ENCODE measurements at regions not wholly inside any gene's neighbourhood (a gene's known extent, or its start where the extent isn't known, plus 50 kb on each side); places are given as distances from the start of the nearest gene placed in this dataset.

DNA sequence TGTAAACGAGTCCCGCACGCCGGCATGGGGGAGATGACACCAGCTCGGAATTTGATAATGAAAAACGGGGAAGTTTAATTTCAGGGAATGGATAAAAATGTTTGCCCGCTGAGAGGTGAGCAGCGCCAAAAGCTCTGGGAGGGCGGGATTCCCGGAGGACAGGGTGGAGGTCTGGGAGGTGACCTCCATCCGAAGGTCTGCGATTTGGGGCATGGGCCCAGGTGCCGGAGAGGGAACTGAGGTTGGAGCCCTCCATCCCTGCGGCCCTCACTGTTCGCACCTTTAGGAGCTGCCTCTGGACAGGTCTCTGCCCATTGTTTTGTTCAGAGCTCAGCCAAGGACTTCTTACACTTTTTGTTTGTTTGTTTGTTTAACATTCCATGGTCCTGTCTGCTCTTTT lies 129.8 kb downstream of the URI1 start:
- TF ChIP-seq, protein P1, sequence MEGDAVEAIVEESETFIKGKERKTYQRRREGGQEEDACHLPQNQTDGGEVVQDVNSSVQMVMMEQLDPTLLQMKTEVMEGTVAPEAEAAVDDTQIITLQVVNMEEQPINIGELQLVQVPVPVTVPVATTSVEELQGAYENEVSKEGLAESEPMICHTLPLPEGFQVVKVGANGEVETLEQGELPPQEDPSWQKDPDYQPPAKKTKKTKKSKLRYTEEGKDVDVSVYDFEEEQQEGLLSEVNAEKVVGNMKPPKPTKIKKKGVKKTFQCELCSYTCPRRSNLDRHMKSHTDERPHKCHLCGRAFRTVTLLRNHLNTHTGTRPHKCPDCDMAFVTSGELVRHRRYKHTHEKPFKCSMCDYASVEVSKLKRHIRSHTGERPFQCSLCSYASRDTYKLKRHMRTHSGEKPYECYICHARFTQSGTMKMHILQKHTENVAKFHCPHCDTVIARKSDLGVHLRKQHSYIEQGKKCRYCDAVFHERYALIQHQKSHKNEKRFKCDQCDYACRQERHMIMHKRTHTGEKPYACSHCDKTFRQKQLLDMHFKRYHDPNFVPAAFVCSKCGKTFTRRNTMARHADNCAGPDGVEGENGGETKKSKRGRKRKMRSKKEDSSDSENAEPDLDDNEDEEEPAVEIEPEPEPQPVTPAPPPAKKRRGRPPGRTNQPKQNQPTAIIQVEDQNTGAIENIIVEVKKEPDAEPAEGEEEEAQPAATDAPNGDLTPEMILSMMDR (IDR thresholded peaks at IDR 0.05; ENCODE audit: insufficient read depth, missing control alignments) = no peak
- no peak for DNase-seq (ENCODE audit: insufficient read length, low spot score)
- no peak for FAIRE-seq

DNA sequence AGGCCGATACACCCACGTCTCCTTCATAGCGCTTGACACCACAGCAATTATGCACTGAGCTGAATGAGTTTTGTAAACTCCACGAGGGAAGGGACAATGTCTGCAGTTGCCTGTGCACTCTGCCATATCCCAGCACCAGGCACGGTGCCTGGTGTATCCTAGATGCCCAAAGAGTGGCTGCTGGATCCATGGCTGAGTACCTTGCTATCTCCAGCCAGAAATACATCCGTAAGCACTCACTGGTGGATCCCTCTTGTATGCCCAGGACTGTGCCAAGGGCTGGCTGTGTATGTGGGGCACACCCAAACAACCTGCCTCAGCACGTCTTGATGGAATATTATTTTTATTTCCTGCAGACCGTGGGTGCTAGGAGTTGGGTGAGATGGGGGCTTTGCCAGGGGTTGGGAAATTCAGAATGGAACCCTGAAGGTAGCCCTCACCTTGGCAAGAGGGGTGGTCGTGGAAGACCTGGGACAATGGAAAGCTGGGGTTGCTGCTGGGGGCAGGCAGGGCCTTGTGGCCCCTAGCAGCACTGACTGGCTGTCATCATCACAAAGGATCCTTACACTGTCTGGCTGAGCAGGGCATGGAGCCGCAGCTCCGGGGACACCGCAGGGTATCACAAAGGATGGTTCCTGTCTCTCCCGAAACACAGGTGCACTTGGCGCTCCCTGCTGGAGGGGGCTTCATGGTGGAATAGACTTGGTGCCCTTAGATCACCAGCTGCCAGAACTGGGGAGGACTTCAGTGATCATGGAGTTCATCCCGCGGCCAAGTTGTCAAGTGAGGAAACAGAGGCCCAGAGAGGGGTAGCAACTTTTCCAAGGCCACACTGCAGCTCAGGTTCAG lies 131.3 kb downstream of the URI1 start:
- FAIRE-seq (no peak), DNase-seq (ENCODE audit: insufficient read length, low spot score) (no peak)
- TF ChIP-seq, protein P1 (IDR thresholded peaks at IDR 0.05; ENCODE audit: insufficient read depth, missing control alignments) = no peak

GRCh38 chr19:30074096-30074495 lies 132.1 kb downstream of the URI1 start:
- TF ChIP-seq, protein P1 (IDR thresholded peaks at IDR 0.05; ENCODE audit: insufficient read depth, missing control alignments) = no peak
- FAIRE-seq = no peak
- no peak for DNase-seq (ENCODE audit: insufficient read length, low spot score)

DNA sequence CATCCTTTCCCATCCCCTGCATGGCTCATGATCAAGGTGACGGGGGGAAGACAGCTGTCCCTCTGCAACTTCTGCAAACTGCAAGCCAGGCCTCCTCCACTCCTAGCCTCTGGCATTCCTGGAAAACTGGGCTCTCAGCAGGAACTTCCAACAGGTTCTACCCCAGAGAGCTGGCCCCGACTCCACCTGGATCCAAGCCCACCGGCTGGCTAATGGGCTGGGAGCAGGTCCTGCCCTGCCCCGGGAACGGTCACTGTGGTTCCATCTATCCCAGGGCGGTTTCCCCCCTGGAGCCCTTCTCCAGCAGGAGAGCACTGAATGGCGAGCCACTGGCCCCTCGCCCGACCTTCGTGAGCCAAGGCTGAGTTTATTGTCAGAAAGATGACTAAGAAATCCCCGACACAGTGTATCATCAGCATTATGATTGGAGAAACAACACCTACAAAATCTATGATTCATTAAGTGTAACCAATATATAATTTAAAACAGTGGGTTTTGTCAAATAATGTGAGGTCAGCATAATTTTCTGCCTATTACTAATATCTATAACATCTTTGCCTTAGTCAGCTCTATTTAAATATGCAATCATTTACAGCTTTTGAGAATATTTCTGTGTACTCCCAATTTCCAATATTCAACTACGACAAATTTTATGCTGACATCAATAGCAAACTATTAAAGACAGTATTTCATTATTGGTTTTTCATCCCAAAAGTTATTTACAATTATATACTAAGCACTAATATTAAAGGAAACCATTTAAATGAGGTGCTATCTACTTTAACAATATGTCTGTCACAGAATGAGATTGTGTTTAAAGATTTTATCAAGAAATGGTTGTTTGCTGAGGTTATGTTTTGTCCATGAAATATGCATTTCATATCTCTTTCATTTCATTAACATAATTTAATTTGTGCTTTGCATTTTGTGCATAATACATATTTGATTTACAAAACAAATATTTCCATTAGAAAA lies 133.0 kb downstream of the URI1 start:
- FAIRE-seq = no peak
- no peak for DNase-seq (ENCODE audit: insufficient read length, low spot score)
- TF ChIP-seq, protein P1 (IDR thresholded peaks at IDR 0.05; ENCODE audit: insufficient read depth, missing control alignments) = no peak

- FAIRE-seq (no peak), DNase-seq (ENCODE audit: insufficient read length, low spot score) (no peak)
- TF ChIP-seq, protein P1 (IDR thresholded peaks at IDR 0.05; ENCODE audit: insufficient read depth, missing control alignments) = no peak
Measured at GRCh38 chr19:30076101-30076551, 134.1 kb downstream of the URI1 start.

GRCh38 chr19:30076751-30077670 lies 135.0 kb downstream of the URI1 start:
- DNase-seq (ENCODE audit: insufficient read length, low spot score) = no peak
- TF ChIP-seq, protein P1 (IDR thresholded peaks at IDR 0.05; ENCODE audit: insufficient read depth, missing control alignments) = no peak
- no peak for FAIRE-seq
